Ovary (tissue), 3 donors: ENCODE measurements at regions not wholly inside any gene's neighbourhood (a gene's known extent, or its start where the extent isn't known, plus 50 kb on each side); places are given as distances from the start of the nearest gene placed in this dataset.

Source experiments
- POLR2A ChIP-seq: fragments of 450-650 bp; IDR thresholded peaks from one replicate; pipeline ENCODE4 v1.6.1; 2017; ENCODE audit warnings: antibody characterized with exemption, mild to moderate bottlenecking, moderate library complexity
- TF ChIP-seq, protein P1 (sequence below), 3 donors: fragments of 450-650 bp in 2 of 3; fragments of 200-600 bp in 1 of 3; IDR thresholded peaks; one replicate each; pipeline versions ENCODE4 v1.5.1 to v1.8.0; 2016 to 2022; ENCODE audit warnings: antibody characterized with exemption in 3 of 3, mild to moderate bottlenecking in 1 of 3
- donor health status: DM: no; HTN: no; CAD: no.

- TF ChIP-seq, protein P1, sequence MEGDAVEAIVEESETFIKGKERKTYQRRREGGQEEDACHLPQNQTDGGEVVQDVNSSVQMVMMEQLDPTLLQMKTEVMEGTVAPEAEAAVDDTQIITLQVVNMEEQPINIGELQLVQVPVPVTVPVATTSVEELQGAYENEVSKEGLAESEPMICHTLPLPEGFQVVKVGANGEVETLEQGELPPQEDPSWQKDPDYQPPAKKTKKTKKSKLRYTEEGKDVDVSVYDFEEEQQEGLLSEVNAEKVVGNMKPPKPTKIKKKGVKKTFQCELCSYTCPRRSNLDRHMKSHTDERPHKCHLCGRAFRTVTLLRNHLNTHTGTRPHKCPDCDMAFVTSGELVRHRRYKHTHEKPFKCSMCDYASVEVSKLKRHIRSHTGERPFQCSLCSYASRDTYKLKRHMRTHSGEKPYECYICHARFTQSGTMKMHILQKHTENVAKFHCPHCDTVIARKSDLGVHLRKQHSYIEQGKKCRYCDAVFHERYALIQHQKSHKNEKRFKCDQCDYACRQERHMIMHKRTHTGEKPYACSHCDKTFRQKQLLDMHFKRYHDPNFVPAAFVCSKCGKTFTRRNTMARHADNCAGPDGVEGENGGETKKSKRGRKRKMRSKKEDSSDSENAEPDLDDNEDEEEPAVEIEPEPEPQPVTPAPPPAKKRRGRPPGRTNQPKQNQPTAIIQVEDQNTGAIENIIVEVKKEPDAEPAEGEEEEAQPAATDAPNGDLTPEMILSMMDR (IDR thresholded peaks at IDR 0.05), result no peak
- TF ChIP-seq POLR2A, result no peak
Measured at GRCh38 chr15:66894363-66894762, 171.0 kb upstream of the SMAD3 start.
